Pancreas (tissue), 10 donors: ENCODE measurements at regions not wholly inside any gene's neighbourhood (a gene's known extent, or its start where the extent isn't known, plus 50 kb on each side); places are given as distances from the start of the nearest gene placed in this dataset.
A peak's percentile ranks its signal among the peaks of the same experiment; 100 is the strongest.

ENCODE experiments used
- ATAC-seq, 4 donors: fragments of 200-7000 bp; cut with Tn5 transposase; one replicate each; pipeline versions ENCODE4 v1.8.0 to v1.9.1; 2020; ENCODE audit warnings: mild to moderate bottlenecking in 4 of 4, moderate library complexity in 4 of 4
- DNase-seq, 6 donors: peaks; one replicate each; pipeline ENCODE4 v3.0.0-alpha.2; 2020
- FAIRE-seq: peaks from 2 replicates; lab custom pipeline; 2012; peaks lifted over from hg19 to GRCh38; lab: Jason Lieb, UNC
- H3K27ac ChIP-seq, 4 donors: fragments of 200-600 bp; sonication (generic); 1 replicate in 3 of 4; 2 replicates in 1 of 4; pipeline versions ENCODE4 v1.5.0 to v1.8.0; 2020
- H3K27me3 ChIP-seq, 4 donors: fragments of 200-600 bp; one replicate each; pipeline ENCODE4 v1.8.0; 2021
- H3K36me3 ChIP-seq, 3 donors: fragments of 200-600 bp; sonication (generic) in 1 of 3; one replicate each; pipeline versions ENCODE4 v1.5.0 to v1.8.0; 2020 to 2021
- H3K4me1 ChIP-seq, 3 donors: fragments of 200-600 bp; one replicate each; pipeline ENCODE4 v1.8.0; 2021
- H3K4me3 ChIP-seq, 4 donors: fragments of 200-600 bp; sonication (generic) in 2 of 4; one replicate each; pipeline versions ENCODE4 v1.5.0 to v1.8.0; 2020 to 2021
- H3K9me3 ChIP-seq, 4 donors: fragments of 200-600 bp; one replicate each; pipeline ENCODE4 v1.8.0; 2021
- WGBS, 2 donors: extraction: QIAGEN DNeasy Blood & Tissue Kit; methylation state at CpG; one replicate each; pipeline ENCODE4 v1.1.7; 2013; 5-methylcytosine and 5-hydroxymethylcytosine counted together
- intact Hi-C, 3 donors: fragments of 100-400 bp; cut with DNase I; formaldehyde crosslinking; loops; one replicate each; pipeline versions ENCODE4 v1.11.1 to v1.14.2; 2022
- TF ChIP-seq, protein P1 (sequence below), 4 donors: fragments of 200-600 bp; sonication (generic) in 3 of 4; IDR thresholded peaks; one replicate each; pipeline versions ENCODE4 v1.5.0 to v1.8.0; 2021; ENCODE audit warnings: antibody characterized with exemption in 4 of 4
- donor health status: healthy with polysubstance abuse.
- donor health status: DM: no; HTN: no; CAD: no; lungs with moderate emphysema.
- donor health status: DM: no; HTN: no; CAD: no.
- donor health status: control.
- donor health status: control.
- donor health status: Bipolar disorder and iron deficiency.
- donor health status: DM: yes; HTN: yes; CAD: no.
- donor health status: DM: no; HTN: no; CAD: no.
- donor health status: DM: no; HTN: no; CAD: no.
- donor health status: DM: yes; HTN: yes; CAD: no.

DNA sequence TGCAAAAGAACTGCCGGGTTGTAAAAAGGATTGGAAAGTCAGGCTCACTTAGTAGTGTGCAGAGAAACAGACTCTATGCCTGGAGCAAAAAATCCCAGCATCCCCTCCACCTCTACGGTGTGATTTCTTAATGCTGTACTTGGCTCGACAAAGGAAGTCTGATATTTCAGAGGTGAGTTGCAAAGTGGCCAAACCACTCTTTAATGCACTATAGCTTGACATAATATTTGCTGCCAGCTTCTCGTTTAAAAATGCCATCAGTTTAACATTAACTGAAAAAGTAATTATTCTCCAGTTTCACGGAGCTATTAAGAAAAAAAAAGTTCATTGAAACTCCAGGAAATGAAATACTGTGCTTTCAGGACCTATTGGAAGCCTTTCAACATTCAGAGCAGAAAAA is 448.3 kb upstream of the ZFP42 start:
- H3K27ac ChIP-seq: no peak overlapping the region
- DNase-seq (no peak), FAIRE-seq (no peak), ATAC-seq (peak in 3 of 4 donors; percentile 24 to 36 (median 29))
- H3K4me3 ChIP-seq: no peak overlapping the region
- no peaks in the 10 kb centered on the region for H3K36me3 ChIP-seq
- WGBS, 2 donors: 9 to 10% methylated on average over 5 of the region's 5 CpGs
- H3K9me3 ChIP-seq: no peaks in the 10 kb centered on the region
- intact Hi-C loops: no loop called here
- no peaks in the 10 kb centered on the region for H3K4me1 ChIP-seq
- no peaks in the 10 kb centered on the region for H3K27me3 ChIP-seq
- TF ChIP-seq, protein P1, sequence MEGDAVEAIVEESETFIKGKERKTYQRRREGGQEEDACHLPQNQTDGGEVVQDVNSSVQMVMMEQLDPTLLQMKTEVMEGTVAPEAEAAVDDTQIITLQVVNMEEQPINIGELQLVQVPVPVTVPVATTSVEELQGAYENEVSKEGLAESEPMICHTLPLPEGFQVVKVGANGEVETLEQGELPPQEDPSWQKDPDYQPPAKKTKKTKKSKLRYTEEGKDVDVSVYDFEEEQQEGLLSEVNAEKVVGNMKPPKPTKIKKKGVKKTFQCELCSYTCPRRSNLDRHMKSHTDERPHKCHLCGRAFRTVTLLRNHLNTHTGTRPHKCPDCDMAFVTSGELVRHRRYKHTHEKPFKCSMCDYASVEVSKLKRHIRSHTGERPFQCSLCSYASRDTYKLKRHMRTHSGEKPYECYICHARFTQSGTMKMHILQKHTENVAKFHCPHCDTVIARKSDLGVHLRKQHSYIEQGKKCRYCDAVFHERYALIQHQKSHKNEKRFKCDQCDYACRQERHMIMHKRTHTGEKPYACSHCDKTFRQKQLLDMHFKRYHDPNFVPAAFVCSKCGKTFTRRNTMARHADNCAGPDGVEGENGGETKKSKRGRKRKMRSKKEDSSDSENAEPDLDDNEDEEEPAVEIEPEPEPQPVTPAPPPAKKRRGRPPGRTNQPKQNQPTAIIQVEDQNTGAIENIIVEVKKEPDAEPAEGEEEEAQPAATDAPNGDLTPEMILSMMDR (IDR thresholded peaks at IDR 0.05): no peak

DNA sequence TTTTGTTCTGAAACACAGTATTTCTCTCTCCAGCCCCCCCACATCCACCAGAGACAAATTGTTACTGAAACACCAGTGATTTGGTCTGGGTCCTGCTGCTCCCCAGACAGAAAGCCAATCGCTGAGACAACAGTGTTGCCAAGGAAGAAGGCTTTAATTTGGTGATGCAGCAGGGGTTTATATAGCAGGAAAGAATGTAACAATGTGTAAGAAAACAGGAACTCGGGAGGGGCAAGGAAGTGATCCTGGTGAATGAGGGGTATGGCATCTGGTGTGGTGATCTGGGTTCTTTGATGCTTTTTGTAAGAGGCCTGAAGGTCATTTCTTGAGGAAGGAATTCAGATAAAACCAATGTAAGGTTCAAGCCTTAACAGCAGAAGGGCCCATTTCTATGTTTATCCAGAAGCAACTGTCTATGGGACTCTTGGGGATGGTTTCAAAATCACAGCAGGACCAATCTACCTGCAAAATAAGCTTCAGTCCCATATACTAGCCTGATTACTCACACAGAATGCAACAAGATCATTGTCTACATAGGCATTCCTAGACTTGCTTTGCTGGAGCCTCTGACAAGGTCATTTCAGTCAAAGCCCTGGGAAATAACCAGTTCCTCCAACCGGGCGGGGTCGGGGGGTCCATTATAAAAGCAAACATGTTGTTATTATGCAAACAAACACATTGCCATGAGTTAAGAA is 445.2 kb upstream of the ZFP42 start:
- Histone ChIP-seq H3K9me3 (no peaks in the 10 kb centered on the region), H3K36me3 (no peaks in the 10 kb centered on the region), H3K27me3 (no peaks in the 10 kb centered on the region), H3K4me3 (no peak overlapping the region), H3K4me1 (no peaks in the 10 kb centered on the region), H3K27ac (no peak overlapping the region)
- ATAC-seq: no peak
- FAIRE-seq: no peak
- TF ChIP-seq, protein P1 (IDR thresholded peaks at IDR 0.05): no peak
- no peak for DNase-seq
- intact Hi-C loops: no loop called here
- WGBS, 2 donors: 76 to 80% methylated on average over 5 of the region's 5 CpGs

DNA sequence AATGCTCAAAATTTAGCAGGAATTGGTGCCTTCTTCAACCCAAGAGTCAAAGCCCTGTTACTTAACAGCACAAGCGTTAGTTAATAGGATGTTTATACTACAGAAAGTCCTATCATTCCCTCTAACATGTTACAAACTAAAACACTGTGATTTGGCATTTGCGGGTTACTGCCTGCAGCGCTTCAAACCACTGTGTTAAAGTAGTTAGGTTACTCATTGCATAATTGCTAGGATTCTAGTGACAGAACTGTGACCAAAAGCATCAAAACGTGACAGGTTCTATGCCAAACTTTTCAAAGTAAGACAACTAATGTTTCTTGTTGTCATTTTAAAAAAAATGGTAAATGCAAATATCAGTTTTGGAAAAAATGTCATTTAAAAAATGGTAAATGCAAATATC is 442.8 kb upstream of the ZFP42 start:
- ATAC-seq (no peak), DNase-seq (no peak), FAIRE-seq (no peak)
- H3K36me3 ChIP-seq: no peaks in the 10 kb centered on the region
- no peaks in the 10 kb centered on the region for H3K4me1 ChIP-seq
- H3K27me3 ChIP-seq: no peaks in the 10 kb centered on the region
- intact Hi-C loops: no loop called here
- H3K9me3 ChIP-seq: no peaks in the 10 kb centered on the region
- TF ChIP-seq, protein P1 (IDR thresholded peaks at IDR 0.05): no peak
- 84 to 87% methylated on average over 4 of the region's 4 CpGs for WGBS, 2 donors
- no peak overlapping the region for H3K27ac ChIP-seq
- no peak overlapping the region for H3K4me3 ChIP-seq

DNA sequence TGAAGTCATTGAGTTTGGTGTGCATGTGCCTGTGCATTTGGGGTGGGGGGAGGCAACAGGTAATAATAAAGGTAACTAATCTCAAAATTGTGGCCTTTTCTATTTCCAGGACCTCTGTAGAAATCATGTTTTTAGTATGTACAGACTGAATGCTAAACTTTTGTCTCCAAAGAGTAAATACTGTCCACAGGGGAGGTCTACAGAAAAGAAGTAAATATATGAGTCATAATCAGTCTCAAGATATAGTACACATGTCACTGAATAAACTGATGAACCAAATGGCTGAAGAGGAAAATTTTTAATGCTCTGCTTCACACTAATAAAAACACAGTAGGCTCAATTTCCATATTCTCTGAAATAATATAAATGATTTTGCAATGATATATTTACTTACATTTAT is 440.4 kb upstream of the ZFP42 start:
- intact Hi-C loops: no loop called here
- Histone ChIP-seq H3K27me3 (no peaks in the 10 kb centered on the region), H3K27ac (no peak overlapping the region), H3K9me3 (no peaks in the 10 kb centered on the region), H3K36me3 (no peaks in the 10 kb centered on the region), H3K4me3 (no peak overlapping the region), H3K4me1 (no peaks in the 10 kb centered on the region)
- FAIRE-seq (no peak), ATAC-seq (no peak), DNase-seq (no peak)
- TF ChIP-seq, protein P1 (IDR thresholded peaks at IDR 0.05): no peak

DNA sequence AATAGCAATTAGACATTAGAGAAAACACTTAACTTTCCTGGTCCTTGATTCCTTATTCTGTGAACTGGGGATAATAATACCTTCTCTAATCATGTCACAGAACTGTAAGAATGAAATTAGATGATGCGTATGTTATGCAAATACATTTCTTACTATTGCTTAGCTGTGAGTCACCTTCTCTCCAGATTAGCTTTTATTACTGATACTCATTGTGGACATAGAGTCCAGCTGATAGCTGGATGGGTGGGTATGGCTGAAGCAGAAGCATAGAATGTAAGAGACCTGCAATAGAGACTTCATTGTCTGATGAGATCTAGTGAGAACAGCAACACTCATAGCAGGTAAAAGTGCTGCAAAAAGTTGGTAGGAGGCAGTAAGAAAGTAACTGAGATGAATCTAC is 437.2 kb upstream of the ZFP42 start:
- TF ChIP-seq, protein P1 (IDR thresholded peaks at IDR 0.05): no peak
- Histone ChIP-seq H3K36me3 (no peaks in the 10 kb centered on the region), H3K4me1 (no peaks in the 10 kb centered on the region), H3K9me3 (no peaks in the 10 kb centered on the region), H3K4me3 (no peak overlapping the region), H3K27me3 (no peaks in the 10 kb centered on the region), H3K27ac (no peak overlapping the region)
- no peak for DNase-seq
- 40 to 49% methylated on average over 1 of the region's 1 CpG for WGBS, 2 donors
- FAIRE-seq: no peak
- intact Hi-C loops: no loop called here
- ATAC-seq: no peak
